ENCODE measurements at regions not wholly inside any gene's neighbourhood (a gene's known extent, or its start where the extent isn't known, plus 50 kb on each side); places are given as distances from the start of the nearest gene placed in this dataset.
"Not testable (repeated sequence)": the region's sequence is repeated elsewhere in the genome, so short reads cannot be mapped to it uniquely, and the experiment has no call there.

DNA sequence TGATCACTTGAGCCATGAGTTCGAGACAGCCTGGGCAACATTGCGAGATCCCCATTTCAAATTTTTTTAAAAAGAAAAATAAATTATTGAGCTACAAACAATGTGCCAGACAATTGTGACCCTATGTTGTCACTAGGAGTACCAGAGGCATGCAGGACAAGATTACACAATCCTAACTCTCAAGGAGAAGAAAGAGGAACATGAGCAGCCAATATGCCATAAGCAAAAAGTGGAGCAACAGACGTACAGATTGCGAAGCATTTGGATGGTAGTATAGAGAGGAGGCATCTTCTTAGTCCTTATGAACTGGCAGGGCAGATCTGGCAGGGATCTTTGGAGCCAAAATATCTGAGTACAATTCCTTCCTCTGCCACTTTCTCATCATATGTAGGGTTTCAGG, 156.4 kb downstream of the OR2B2 start:
- DNase-seq (ENCODE audit: low spot score) (no peak), ATAC-seq (no peak)
- intact Hi-C loops (cut with DNase I): no loop called here

GRCh38 chr6:27754408-27754782, 157.8 kb downstream of the OR2B2 start:
- DNase-seq (ENCODE audit: low spot score) (no peak), ATAC-seq (no peak)
- intact Hi-C loops (cut with DNase I): no loop called here

DNA sequence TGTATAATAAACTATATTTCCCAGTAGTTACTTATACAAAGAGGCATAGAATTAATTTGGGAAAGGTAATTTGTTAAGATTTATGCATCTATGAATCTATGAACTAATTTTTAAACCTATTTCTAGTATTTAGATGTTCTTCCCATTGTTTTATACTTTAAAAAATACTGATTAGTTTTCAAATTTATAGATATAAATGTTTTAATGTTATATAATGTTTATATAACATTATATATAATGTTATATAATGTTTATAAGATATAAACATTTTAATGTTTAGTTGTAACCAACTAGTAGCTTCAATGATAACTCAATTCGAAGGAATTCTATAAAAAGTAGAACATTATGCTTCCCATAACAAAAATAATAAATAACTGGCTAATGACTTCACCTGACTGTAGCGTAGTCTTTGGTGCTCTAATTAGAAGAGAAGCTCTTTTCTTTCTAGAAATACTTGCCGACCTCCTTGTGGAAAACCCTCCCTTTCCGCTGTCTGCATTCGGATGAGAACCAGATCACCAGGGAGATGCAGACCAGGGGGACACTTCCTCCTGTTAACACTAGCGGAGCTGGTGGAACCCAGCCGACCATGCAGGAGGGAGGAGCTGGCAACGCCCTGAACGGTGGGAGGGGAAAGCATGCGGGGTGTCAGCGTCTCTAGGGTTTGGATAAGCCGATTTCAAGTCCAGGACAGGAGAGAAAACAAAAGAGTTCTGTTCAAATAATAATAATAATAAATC, 158.4 kb downstream of the OR2B2 start:
- intact Hi-C loops (cut with DNase I): no loop called here
- ATAC-seq: no peak
- DNase-seq (ENCODE audit: low spot score): peak; percentile 67

DNA sequence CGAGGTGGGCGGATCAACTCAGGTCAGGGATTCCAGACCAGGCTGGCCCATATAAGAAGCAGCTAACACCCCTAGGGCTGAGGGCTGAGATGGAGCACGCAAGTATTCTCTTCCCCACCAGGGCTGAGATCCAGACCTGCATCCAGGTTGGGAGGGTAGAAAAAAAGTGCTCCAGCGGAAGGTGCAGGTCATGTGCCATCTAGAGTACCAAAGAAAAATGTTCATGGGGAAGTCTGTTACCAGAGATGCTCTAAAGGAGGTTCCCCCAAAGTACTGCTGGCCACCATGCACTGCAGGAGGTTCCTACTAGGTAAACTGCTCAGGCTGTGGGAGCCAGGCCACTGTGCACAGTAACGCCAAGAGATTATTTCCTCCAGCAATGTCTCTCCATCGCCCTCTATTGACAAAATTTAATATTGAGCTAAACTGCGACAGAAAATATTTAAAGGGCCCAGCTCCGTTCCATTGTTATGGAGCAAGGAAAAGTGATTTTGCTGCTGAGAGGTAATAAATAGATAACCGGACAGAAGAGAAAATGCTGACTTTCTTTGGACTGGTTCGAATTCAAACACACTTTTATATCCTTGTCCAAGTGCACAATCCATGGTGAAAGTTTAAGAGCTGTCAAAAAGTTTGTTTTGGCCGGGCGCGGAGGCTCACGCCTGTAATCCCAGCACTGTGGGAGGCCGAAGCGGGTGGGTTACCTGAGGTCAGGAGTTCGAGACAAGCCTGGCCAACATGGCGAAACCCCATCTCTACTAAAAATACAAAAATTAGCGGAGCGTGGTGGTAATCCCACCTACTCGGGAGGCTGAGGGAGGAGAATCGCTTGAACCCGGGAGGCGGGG, 159.9 kb downstream of the OR2B2 start:
- intact Hi-C loops (cut with DNase I): no loop called here
- DNase-seq (ENCODE audit: low spot score) (peak; percentile 65), ATAC-seq (peak; percentile 94)

DNA sequence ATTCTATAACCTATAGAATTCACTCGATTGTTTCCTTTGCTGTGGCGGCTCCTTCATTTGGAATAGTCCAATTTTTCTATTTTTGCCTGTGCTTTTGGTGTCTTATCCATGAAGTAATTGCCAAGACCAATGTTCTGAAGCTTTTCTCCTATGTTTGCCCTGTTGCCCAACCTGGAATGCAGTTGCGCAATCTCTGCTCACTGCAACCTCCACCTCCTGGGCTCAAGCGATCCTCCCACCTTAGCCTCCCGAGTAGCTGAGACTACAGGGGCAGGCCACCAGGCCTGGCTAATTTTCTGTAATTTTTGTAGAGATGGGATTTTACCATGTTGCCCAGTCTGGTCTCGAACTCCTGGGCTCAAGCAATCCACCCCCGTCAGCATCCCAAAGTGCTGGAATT, 163.5 kb downstream of the OR2B2 start:
- DNase-seq (ENCODE audit: low spot score): no peak
- intact Hi-C loops (cut with DNase I): loop anchor here (10.0 kb wide), 1 partner anchor 244 kb away; no protein-coding TSS in a partner anchor
- no peak for ATAC-seq

DNA sequence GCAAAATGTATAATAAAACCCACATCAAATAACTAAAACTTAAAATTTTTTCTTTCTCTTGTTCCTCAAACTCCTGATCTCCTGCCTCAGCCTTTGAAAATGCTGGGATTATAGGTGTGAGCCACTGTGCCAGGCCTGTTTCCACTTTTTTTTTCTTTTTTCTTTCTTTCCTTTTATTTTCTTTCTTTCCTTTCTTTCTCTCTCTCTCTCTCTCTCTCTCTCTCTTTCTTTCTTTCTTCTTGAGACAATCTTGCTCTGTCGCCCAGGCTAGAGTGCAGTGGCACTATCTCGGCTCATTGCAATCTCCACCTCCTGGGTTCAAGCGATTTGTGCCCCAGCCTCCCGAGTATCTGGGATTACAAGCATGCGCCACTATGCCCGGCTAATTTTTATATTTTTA, 164.6 kb downstream of the OR2B2 start:
- DNase-seq (ENCODE audit: low spot score) (no peak), ATAC-seq (no peak)
- intact Hi-C loops (cut with DNase I): loop anchor here (10.0 kb wide), 1 partner anchor 243 kb away; no protein-coding TSS in a partner anchor

DNA sequence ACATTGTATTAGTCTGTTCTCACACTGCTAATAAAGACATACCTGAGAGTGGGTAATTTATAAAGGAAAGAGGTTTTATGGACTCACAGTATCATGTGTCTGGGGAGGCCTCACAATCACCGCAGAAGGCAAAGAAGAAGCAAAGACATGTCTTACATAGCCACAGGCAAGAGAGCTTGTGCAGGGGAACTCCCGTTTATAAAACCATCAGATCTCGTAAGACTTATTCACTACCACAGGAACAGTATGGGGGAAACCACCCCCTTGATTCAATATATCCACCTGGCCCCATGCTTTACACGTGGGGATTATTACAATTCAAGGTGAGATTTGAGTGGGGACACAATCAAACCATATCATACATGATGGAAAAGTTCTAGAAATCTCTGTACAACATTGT, 165.3 kb downstream of the OR2B2 start:
- not testable (repeated sequence) for DNase-seq (ENCODE audit: low spot score); ATAC-seq
- intact Hi-C loops (cut with DNase I): loop anchor here (10.0 kb wide), 1 partner anchor 242 kb away; no protein-coding TSS in a partner anchor

- DNase-seq (ENCODE audit: low spot score) (no peak), ATAC-seq (no peak)
- intact Hi-C loops (cut with DNase I): loop anchor here (10.0 kb wide), 1 partner anchor 239 kb away; no protein-coding TSS in a partner anchor
These were observed 168.4 kb downstream of the OR2B2 start for GRCh38 chr6:27743787-27744186.

- DNase-seq (ENCODE audit: low spot score) (no peak), ATAC-seq (no peak)
- intact Hi-C loops (cut with DNase I): loop anchor here (10.0 kb wide), 1 partner anchor 238 kb away; no protein-coding TSS in a partner anchor
These were observed 169.2 kb downstream of the OR2B2 start for GRCh38 chr6:27742833-27743573.

GRCh38 chr6:27739902-27740301, 172.3 kb downstream of the OR2B2 start:
- intact Hi-C loops (cut with DNase I): loop anchor here (10.0 kb wide), 1 partner anchor 235 kb away; no protein-coding TSS in a partner anchor
- not testable (repeated sequence) for DNase-seq (ENCODE audit: low spot score); ATAC-seq

DNA sequence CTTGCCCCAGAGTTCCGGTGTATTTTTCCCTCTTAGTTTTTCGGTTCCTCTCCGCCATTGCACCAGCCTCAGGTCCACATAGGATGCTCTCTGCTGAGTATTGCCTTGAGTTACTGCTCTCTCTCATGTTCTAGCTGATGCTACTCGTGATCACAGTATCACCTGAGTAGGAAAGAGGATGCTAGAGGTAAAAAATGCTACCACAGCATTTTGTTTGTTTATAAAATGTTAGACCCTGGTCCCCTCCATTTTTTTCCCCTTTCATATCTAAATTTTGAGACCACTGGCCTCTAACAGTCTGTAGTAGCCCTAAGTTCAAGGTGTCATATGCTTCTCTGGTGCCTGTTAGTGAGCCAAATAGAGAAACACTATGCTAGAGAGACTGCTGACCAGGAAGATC, 175.5 kb downstream of the OR2B2 start:
- intact Hi-C loops (cut with DNase I): no loop called here
- ATAC-seq (no peak), DNase-seq (ENCODE audit: low spot score) (no peak)

GRCh38 chr6:27728442-27728841, 183.8 kb downstream of the OR2B2 start:
- intact Hi-C loops (cut with DNase I): no loop called here
- no peak for ATAC-seq
- no peak for DNase-seq (ENCODE audit: low spot score)

DNA sequence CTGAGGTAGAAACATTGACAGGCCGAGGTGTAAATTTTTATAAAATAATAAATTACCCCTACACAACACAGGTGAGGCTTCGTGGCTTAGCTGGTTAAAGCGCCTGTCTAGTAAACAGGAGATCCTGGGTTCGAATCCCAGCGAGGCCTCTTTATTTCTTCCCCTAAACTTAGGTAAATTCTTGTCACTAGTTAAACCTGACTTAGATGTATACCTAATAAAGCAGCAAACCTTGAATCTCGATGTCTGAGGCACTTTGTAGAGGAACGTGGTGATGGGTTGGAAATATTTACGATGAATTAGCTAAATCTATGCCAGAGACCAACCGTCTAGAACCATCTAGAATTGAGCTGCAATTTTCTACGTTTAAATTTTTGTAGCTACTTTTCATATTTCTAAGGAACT, 185.6 kb downstream of the OR2B2 start:
- ATAC-seq (no peak), DNase-seq (ENCODE audit: low spot score) (no peak)
- intact Hi-C loops (cut with DNase I): no loop called here

- DNase-seq (ENCODE audit: low spot score) (no peak), ATAC-seq (no peak)
- intact Hi-C loops (cut with DNase I): no loop called here
These were observed 191.3 kb downstream of the OR2B2 start for GRCh38 chr6:27720607-27721580.

DNA sequence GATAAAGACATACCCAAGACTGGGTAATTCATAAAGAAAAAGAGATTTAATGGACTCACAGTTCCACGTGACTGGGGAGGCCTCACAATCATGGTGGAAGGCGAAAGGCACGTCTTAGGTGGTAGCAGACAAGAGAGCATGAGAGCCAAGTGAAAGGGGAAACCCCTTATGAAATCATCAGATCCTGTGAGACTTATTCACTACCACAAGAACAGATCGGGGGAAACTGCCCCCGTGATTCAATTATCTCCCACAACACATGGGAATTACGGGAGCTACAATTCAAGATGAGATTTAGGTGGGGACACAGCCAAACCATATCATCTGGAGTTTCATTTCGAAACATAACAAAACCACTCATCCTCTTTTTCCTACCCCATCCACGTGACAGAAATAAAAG, 193.2 kb downstream of the OR2B2 start:
- DNase-seq (ENCODE audit: low spot score); intact Hi-C loops (cut with DNase I); ATAC-seq: not testable (repeated sequence)

DNA sequence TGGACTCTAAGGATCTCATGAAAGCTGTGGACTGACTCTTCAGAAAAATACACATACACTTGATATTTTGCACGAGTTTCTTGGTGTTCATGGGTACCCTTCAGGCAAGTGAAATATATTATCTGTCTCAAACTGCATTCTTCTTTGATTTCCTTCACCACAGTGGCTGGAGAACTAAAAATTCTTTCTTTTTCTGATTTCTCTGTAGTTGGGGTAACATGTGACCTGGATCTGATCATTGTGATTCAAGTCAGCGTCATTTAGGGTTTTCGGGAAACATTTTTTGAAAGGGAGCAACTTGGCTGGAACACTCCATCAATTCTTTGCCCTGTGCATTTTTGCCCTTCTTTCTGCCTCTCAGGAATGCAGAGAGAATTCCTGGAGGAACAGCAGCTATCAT, 205.8 kb downstream of the OR2B2 start:
- intact Hi-C loops (cut with DNase I): no loop called here
- ATAC-seq: no peak
- no peak for DNase-seq (ENCODE audit: low spot score)

GRCh38 chr6:27700337-27700736, 211.9 kb downstream of the OR2B2 start:
- ATAC-seq: no peak
- intact Hi-C loops (cut with DNase I): no loop called here

GRCh38 chr6:27694547-27694874, 217.7 kb downstream of the OR2B2 start:
- intact Hi-C loops (cut with DNase I): no loop called here
- no peak for ATAC-seq
- DNase-seq (ENCODE audit: low spot score): no peak

More at GRCh38 chr6:27700337-27700736, 211.9 kb downstream of the OR2B2 start:
- DNase-seq (ENCODE audit: low spot score): no peak
